ENCODE measurements at regions not wholly inside any gene's neighbourhood (a gene's known extent, or its start where the extent isn't known, plus 50 kb on each side); places are given as distances from the start of the nearest gene placed in this dataset.
"Not testable (repeated sequence)": the region's sequence is repeated elsewhere in the genome, so short reads cannot be mapped to it uniquely, and the experiment has no call there.

GRCh38 chr7:65602495-65602894 lies 228.8 kb downstream of the ZNF92 start:
- H2BK120ac ChIP-seq (replicated peaks; ENCODE audit: low read depth, low read length); H3K4me2 ChIP-seq (ENCODE audit: insufficient read depth in 1 of 2, low read depth in 2 of 2, low read length in 2 of 2); H3K27me3 ChIP-seq (replicated peaks in 1 of 4; ENCODE audit: control insufficient read depth in 3 of 4, extremely low read depth in 1 of 4, insufficient read depth in 3 of 4, low read length in 3 of 4); H4K8ac ChIP-seq (ENCODE audit: extremely low read depth, insufficient read depth, low read length); H3K27ac ChIP-seq (ENCODE audit: low read depth, low read length); H2BK15ac ChIP-seq (ENCODE audit: low read length); H2BK20ac ChIP-seq (ENCODE audit: low read length); H3K4ac ChIP-seq (replicated peaks; ENCODE audit: insufficient read length, low read depth, low read length); H3K23ac ChIP-seq (ENCODE audit: insufficient read length); H3K79me2 ChIP-seq (ENCODE audit: control insufficient read depth in 1 of 2, insufficient read depth in 2 of 2, low read length in 2 of 2); H3K9me3 ChIP-seq (ENCODE audit: insufficient read depth in 2 of 2, low read depth in 1 of 2, low read length in 1 of 2); H2AFZ ChIP-seq (ENCODE audit: low read length); H2AK5ac ChIP-seq (ENCODE audit: low read depth, low read length); H3K4me1 ChIP-seq (replicated peaks in 1 of 4; ENCODE audit: control insufficient read depth in 3 of 4, insufficient read depth in 4 of 4, low read length in 3 of 4); H3K18ac ChIP-seq (ENCODE audit: extremely low read depth, low read length); H3K79me1 ChIP-seq (ENCODE audit: low read depth, low read length); H4K91ac ChIP-seq (replicated peaks; ENCODE audit: insufficient read length, low read length); POLR2A ChIA-PET (ENCODE audit: partially characterized antibody); CTCF ChIA-PET (ENCODE audit: partially characterized antibody); H4K20me1 ChIP-seq (replicated peaks in 1 of 2; ENCODE audit: control insufficient read depth in 1 of 2, insufficient read depth in 2 of 2, low read length in 2 of 2); DNase-seq (ENCODE audit: low read depth in 1 of 2, low spot score in 2 of 2); H3K36me3 ChIP-seq (ENCODE audit: control insufficient read depth in 2 of 4, insufficient read depth in 4 of 4, low read length in 3 of 4); H3K9ac ChIP-seq (replicated peaks in 1 of 4; ENCODE audit: extremely low read depth in 1 of 4, low read depth in 3 of 4, low read length in 3 of 4); H3K14ac ChIP-seq (ENCODE audit: insufficient read length); H3K23me2 ChIP-seq (ENCODE audit: low read depth, low read length); H4K5ac ChIP-seq (ENCODE audit: insufficient read length, low read depth, low read length); H2BK5ac ChIP-seq (ENCODE audit: low read depth, low read length); FAIRE-seq; H3K4me3 ChIP-seq (ENCODE audit: extremely low read depth in 1 of 4, insufficient read depth in 2 of 4, low read depth in 3 of 4, low read length in 4 of 4); H3K56ac ChIP-seq (replicated peaks; ENCODE audit: insufficient read length, low read depth, low read length); H2BK12ac ChIP-seq (ENCODE audit: low read depth, low read length): not testable (repeated sequence)
- 83% methylated on average over 1 of the region's 1 CpG; no CpG with 5 or more reads in 1 of the 2 experiments for WGBS, 2 experiments (ENCODE audit: extremely low coverage in 1 of 2, insufficient coverage in 1 of 2, insufficient read length in 1 of 2, insufficient replicate concordance in 2 of 2, low coverage in 1 of 2, low lambda C conversion rate in 2 of 2, missing lambda C conversion rate in 1 of 2)

Measured in H1 (cell line).